ENCODE measurements at regions not wholly inside any gene's neighbourhood (a gene's known extent, or its start where the extent isn't known, plus 50 kb on each side); places are given as distances from the start of the nearest gene placed in this dataset.

DNA sequence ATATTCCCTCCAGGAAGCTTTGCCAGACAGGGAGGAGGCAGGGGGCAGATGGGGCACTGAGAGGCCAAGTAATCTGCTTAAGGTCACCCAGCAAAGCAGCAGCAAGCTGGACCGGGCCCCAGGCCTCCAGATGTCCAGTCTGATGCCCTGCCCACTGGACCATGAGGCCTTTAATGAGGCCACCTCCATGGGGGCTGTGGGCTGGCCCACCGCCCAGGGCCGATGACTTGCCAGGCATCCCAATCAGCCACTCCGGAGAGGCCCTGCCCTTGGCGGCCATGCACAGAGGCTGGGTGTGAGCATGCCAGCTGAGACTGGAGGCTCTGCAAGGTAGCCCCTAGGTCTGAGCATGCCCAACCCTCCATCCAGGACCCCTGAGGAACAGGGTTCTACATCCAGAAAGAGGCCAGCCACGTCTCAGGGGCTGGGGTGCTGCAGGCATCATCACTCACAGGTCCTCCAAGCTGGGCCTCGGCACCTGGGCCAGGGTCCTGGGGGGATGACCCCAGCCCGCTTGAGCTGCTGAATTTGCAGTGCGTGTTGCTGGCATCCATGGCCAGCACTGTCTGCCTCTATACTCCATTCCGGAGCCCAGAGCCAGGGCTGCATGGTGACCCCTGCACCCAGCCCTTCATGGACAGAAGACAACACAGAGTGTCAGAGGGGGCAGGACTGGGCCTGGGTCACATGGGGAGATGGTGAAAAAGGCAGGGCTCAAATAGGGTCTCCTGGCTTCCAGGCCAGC is 164.2 kb downstream of the INHBB start:
- no peak overlapping the region for H3K4me3 Mint-ChIP-seq (ENCODE audit: unreplicated experiment)
- H3K27me3 Mint-ChIP-seq (ENCODE audit: unreplicated experiment), result peaks cover 8% of the 10 kb centered on the region
- DNase-seq (ENCODE audit: low spot score), result no peak
- no peaks in the 10 kb centered on the region for H3K36me3 Mint-ChIP-seq (ENCODE audit: low read depth, unreplicated experiment)
- no peaks in the 10 kb centered on the region for H3K9me3 Mint-ChIP-seq (ENCODE audit: unreplicated experiment)
- H3K4me1 Mint-ChIP-seq (ENCODE audit: unreplicated experiment), result peaks cover 2% of the 10 kb centered on the region
- no peak overlapping the region for H3K27ac Mint-ChIP-seq (ENCODE audit: unreplicated experiment)
- TF ChIP-seq, protein P1, sequence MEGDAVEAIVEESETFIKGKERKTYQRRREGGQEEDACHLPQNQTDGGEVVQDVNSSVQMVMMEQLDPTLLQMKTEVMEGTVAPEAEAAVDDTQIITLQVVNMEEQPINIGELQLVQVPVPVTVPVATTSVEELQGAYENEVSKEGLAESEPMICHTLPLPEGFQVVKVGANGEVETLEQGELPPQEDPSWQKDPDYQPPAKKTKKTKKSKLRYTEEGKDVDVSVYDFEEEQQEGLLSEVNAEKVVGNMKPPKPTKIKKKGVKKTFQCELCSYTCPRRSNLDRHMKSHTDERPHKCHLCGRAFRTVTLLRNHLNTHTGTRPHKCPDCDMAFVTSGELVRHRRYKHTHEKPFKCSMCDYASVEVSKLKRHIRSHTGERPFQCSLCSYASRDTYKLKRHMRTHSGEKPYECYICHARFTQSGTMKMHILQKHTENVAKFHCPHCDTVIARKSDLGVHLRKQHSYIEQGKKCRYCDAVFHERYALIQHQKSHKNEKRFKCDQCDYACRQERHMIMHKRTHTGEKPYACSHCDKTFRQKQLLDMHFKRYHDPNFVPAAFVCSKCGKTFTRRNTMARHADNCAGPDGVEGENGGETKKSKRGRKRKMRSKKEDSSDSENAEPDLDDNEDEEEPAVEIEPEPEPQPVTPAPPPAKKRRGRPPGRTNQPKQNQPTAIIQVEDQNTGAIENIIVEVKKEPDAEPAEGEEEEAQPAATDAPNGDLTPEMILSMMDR (IDR thresholded peaks at IDR 0.05; ENCODE audit: unreplicated experiment), result no peak

- Mint-ChIP-seq H3K9me3 (ENCODE audit: unreplicated experiment) (no peaks in the 10 kb centered on the region), H3K27me3 (ENCODE audit: unreplicated experiment) (peaks cover 8% of the 10 kb centered on the region), H3K4me3 (ENCODE audit: unreplicated experiment) (no peak overlapping the region), H3K36me3 (ENCODE audit: low read depth, unreplicated experiment) (no peaks in the 10 kb centered on the region), H3K4me1 (ENCODE audit: unreplicated experiment) (peaks cover 4% of the 10 kb centered on the region), H3K27ac (ENCODE audit: unreplicated experiment) (no peak overlapping the region)
- no peak for DNase-seq (ENCODE audit: low spot score)
- TF ChIP-seq, protein P1 (IDR thresholded peaks at IDR 0.05; ENCODE audit: unreplicated experiment), result no peak
Observed at GRCh38 chr2:120510751-120511395, 164.9 kb downstream of the INHBB start.

DNA sequence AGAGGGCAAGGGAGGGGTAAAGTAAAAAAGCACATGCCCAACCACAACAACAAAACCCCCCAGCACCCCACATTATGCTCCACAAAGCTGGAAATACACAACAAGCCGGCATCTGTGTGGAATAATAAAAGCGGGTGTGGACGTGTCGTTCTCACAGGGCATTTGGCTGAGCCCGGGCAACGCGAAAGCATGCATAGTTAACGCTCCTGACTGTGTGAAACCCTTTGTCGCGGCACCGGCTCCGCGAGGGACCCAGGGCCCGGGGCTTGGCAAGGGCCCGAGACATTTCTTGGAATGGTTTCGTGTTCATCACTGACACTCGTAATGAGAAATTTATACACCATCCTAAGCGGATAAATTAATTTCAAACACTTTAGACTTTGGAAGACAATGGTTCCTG is 165.6 kb downstream of the INHBB start:
- TF ChIP-seq, protein P1 (IDR thresholded peaks at IDR 0.05; ENCODE audit: unreplicated experiment), result no peak
- Mint-ChIP-seq H3K36me3 (ENCODE audit: low read depth, unreplicated experiment) (no peaks in the 10 kb centered on the region), H3K4me1 (ENCODE audit: unreplicated experiment) (peaks cover 10% of the 10 kb centered on the region), H3K27me3 (ENCODE audit: unreplicated experiment) (peaks cover 6% of the 10 kb centered on the region), H3K27ac (ENCODE audit: unreplicated experiment) (no peak overlapping the region), H3K4me3 (ENCODE audit: unreplicated experiment) (no peak overlapping the region), H3K9me3 (ENCODE audit: unreplicated experiment) (no peaks in the 10 kb centered on the region)
- no peak for DNase-seq (ENCODE audit: low spot score)

- Mint-ChIP-seq H3K27ac (ENCODE audit: unreplicated experiment) (no peak overlapping the region), H3K4me1 (ENCODE audit: unreplicated experiment) (peaks cover 16% of the 10 kb centered on the region), H3K36me3 (ENCODE audit: low read depth, unreplicated experiment) (no peaks in the 10 kb centered on the region), H3K4me3 (ENCODE audit: unreplicated experiment) (no peak overlapping the region), H3K9me3 (ENCODE audit: unreplicated experiment) (no peaks in the 10 kb centered on the region), H3K27me3 (ENCODE audit: unreplicated experiment) (peaks cover 9% of the 10 kb centered on the region)
- DNase-seq (ENCODE audit: low spot score), result no peak
- TF ChIP-seq, protein P1 (IDR thresholded peaks at IDR 0.05; ENCODE audit: unreplicated experiment), result no peak
Observed at GRCh38 chr2:120511947-120512710, 166.2 kb downstream of the INHBB start.

Data from endothelial cell (in vitro differentiated cells).